CD8-positive, alpha-beta memory T cell (primary cell): ENCODE measurements at regions not wholly inside any gene's neighbourhood (a gene's known extent, or its start where the extent isn't known, plus 50 kb on each side); places are given as distances from the start of the nearest gene placed in this dataset.

Experiments
- CTCF ChIA-PET: fragments of 350-600 bp; sonication (Branson Sonifier 250); formaldehyde crosslinking; loops from one replicate; lab custom pipeline; 2021; ENCODE audit warnings: antibody characterized with exemption; lab: Charles Lee
- POLR2A ChIA-PET: fragments of 350-600 bp; sonication (Branson Sonifier 250); formaldehyde crosslinking; loops from one replicate; lab custom pipeline; 2021; ENCODE audit warnings: antibody characterized with exemption; lab: Charles Lee
- DNase-seq, 5 donors: peaks; one replicate each; pipeline versions ENCODE4 v3.0.0 to v3.0.0-alpha.2; 2020 to 2022; ENCODE audit warnings: mixed read lengths in 1 of 5
- H3K27ac ChIP-seq: one replicate; pipeline ENCODE4 v1.7.0; 2013; ENCODE audit warnings: low read depth, mild to moderate bottlenecking, low read length, moderate library complexity
- H3K27me3 ChIP-seq: 2 replicates; pipeline ENCODE4 v1.7.0; 2013; ENCODE audit warnings: low read length, mild to moderate bottlenecking; ENCODE audit not compliant: insufficient read depth, poor library complexity, severe bottlenecking
- H3K36me3 ChIP-seq: 2 replicates; pipeline ENCODE4 v1.7.0; 2013; ENCODE audit warnings: mild to moderate bottlenecking, low read length, moderate library complexity; ENCODE audit not compliant: insufficient read depth
- H3K4me1 ChIP-seq: 2 replicates; pipeline ENCODE4 v1.7.0; 2013; ENCODE audit warnings: mild to moderate bottlenecking, low read length, moderate library complexity; ENCODE audit not compliant: insufficient read depth
- H3K4me3 ChIP-seq: 2 replicates; pipeline ENCODE4 v1.7.0; 2013; ENCODE audit warnings: mild to moderate bottlenecking, low read length
- H3K9me3 ChIP-seq: 2 replicates; pipeline ENCODE4 v1.7.0; 2013; ENCODE audit warnings: mild to moderate bottlenecking, low read length
- H3K27ac Mint-ChIP-seq, 8 donors: one replicate each; pipeline ENCODE4 v1.8.0; 2020 to 2021; ENCODE audit warnings: mixed read lengths in 8 of 8, mild to moderate bottlenecking in 6 of 8, inconsistent platforms in 3 of 8, moderate library complexity in 3 of 8
- H3K27me3 Mint-ChIP-seq, 2 donors: one replicate each; pipeline ENCODE4 v1.8.0; 2020 to 2021; ENCODE audit warnings: mixed read lengths in 2 of 2, mild to moderate bottlenecking in 1 of 2, moderate library complexity in 1 of 2
- H3K36me3 Mint-ChIP-seq, 3 donors: one replicate each; pipeline ENCODE4 v1.8.0; 2020 to 2021; ENCODE audit warnings: mixed read lengths in 3 of 3, inconsistent platforms in 1 of 3, mild to moderate bottlenecking in 1 of 3
- H3K4me1 Mint-ChIP-seq, 3 donors: one replicate each; pipeline ENCODE4 v1.8.0; 2020 to 2021; ENCODE audit warnings: mixed read lengths in 3 of 3, inconsistent platforms in 1 of 3, mild to moderate bottlenecking in 1 of 3
- H3K4me3 Mint-ChIP-seq, 7 donors: one replicate each; pipeline ENCODE4 v1.8.0; 2020 to 2021; ENCODE audit warnings: mixed read lengths in 7 of 7, mild to moderate bottlenecking in 6 of 7, moderate library complexity in 4 of 7, inconsistent platforms in 2 of 7
- H3K9me3 Mint-ChIP-seq, 5 donors: one replicate each; pipeline ENCODE4 v1.8.0; 2020 to 2022; ENCODE audit warnings: mixed read lengths in 5 of 5, mild to moderate bottlenecking in 3 of 5, moderate library complexity in 2 of 5, inconsistent platforms in 1 of 5

- DNase-seq = peak; percentile 48 to 74 (median 56)
- Mint-ChIP-seq H3K36me3 (no peaks in the 10 kb centered on the region), H3K27ac (peak overlapping the region in 1 of 8 donors; percentile 17), H3K4me3 (peak overlapping the region; percentile 57 to 92 (median 75)), H3K27me3 (peaks cover 26 to 28% of the 10 kb centered on the region in 2 donors), H3K4me1 (peaks cover 6 to 12% (median 11%) of the 10 kb centered on the region in 3 donors), H3K9me3 (peaks cover 0 to 2% (median 0%) of the 10 kb centered on the region in 5 donors)
- ChIA-PET POLR2A (interaction anchor here (0.6 kb wide), 1 partner anchor 81 kb away, joined by 5 read pairs; no protein-coding TSS in a partner anchor), CTCF (interaction anchor here (0.6 to 1.5 kb wide), 15 partner anchors 9 to 1416 kb away, joined by 3 to 9 read pairs (median 3); no protein-coding TSS in a partner anchor)
- H3K36me3 ChIP-seq = no peaks in the 10 kb centered on the region
- H3K4me3 ChIP-seq = peak overlapping the region; percentile 44
- H3K27me3 ChIP-seq = peaks cover 5% of the 10 kb centered on the region
- H3K27ac ChIP-seq = no peak overlapping the region
- no peaks in the 10 kb centered on the region for H3K4me1 ChIP-seq
- H3K9me3 ChIP-seq = no peaks in the 10 kb centered on the region
These were observed 59.2 kb upstream of the FAM174B start for GRCh38 chr15:92714477-92715401.

- H3K4me1 ChIP-seq = no peaks in the 10 kb centered on the region
- Mint-ChIP-seq H3K9me3 (peaks cover 0 to 8% (median 0%) of the 10 kb centered on the region in 5 donors), H3K27ac (no peak overlapping the region), H3K27me3 (peaks cover 34 to 36% of the 10 kb centered on the region in 2 donors), H3K4me1 (peaks cover 6 to 12% (median 11%) of the 10 kb centered on the region in 3 donors), H3K4me3 (no peak overlapping the region), H3K36me3 (peaks cover 0 to 7% (median 0%) of the 10 kb centered on the region in 3 donors)
- ChIA-PET CTCF (interaction anchor here (0.9 to 1.5 kb wide), 3 partner anchors 18 to 633 kb away, joined by 3 read pairs; no protein-coding TSS in a partner anchor), POLR2A (no interaction called here)
- peaks cover 5% of the 10 kb centered on the region for H3K27me3 ChIP-seq
- H3K9me3 ChIP-seq = no peaks in the 10 kb centered on the region
- H3K4me3 ChIP-seq = no peak overlapping the region
- DNase-seq = no peak
- no peak overlapping the region for H3K27ac ChIP-seq
- H3K36me3 ChIP-seq = no peaks in the 10 kb centered on the region
These were observed 60.2 kb upstream of the FAM174B start for GRCh38 chr15:92715758-92716157.

- Mint-ChIP-seq H3K4me3 (no peak overlapping the region), H3K27me3 (peaks cover 36 to 37% of the 10 kb centered on the region in 2 donors), H3K9me3 (peaks cover 0 to 8% (median 0%) of the 10 kb centered on the region in 5 donors), H3K4me1 (peaks cover 8 to 12% (median 12%) of the 10 kb centered on the region in 3 donors), H3K36me3 (peaks cover 0 to 17% (median 0%) of the 10 kb centered on the region in 3 donors), H3K27ac (no peak overlapping the region)
- ChIA-PET CTCF (interaction anchor here (0.6 kb wide), 1 partner anchor 621 kb away, joined by 3 read pairs; no protein-coding TSS in a partner anchor), POLR2A (no interaction called here)
- H3K4me3 ChIP-seq = no peak overlapping the region
- H3K27ac ChIP-seq = no peak overlapping the region
- H3K4me1 ChIP-seq = peaks cover 2% of the 10 kb centered on the region
- H3K9me3 ChIP-seq = no peaks in the 10 kb centered on the region
- DNase-seq = no peak
- H3K36me3 ChIP-seq = no peaks in the 10 kb centered on the region
- H3K27me3 ChIP-seq = peaks cover 4% of the 10 kb centered on the region
These were observed 63.4 kb upstream of the FAM174B start for GRCh38 chr15:92719021-92719420.

- peaks cover 6 to 7% (median 7%) of the 10 kb centered on the region in 3 donors for H3K4me1 Mint-ChIP-seq
- H3K4me3 Mint-ChIP-seq = no peak overlapping the region
These were observed 68.6 kb upstream of the FAM174B start for GRCh38 chr15:92724144-92724543.

GRCh38 chr15:92725171-92725570, 69.6 kb upstream of the FAM174B start:
- DNase-seq = no peak
- H3K4me1 Mint-ChIP-seq = peaks cover 6 to 7% (median 7%) of the 10 kb centered on the region in 3 donors
- ChIA-PET CTCF (interaction anchor here (1.0 kb wide), 1 partner anchor 10 kb away, joined by 3 read pairs; no protein-coding TSS in a partner anchor), POLR2A (no interaction called here)
- H3K9me3 Mint-ChIP-seq = peaks cover 0 to 5% (median 0%) of the 10 kb centered on the region in 5 donors
- no peak overlapping the region for H3K4me3 Mint-ChIP-seq
- no peaks in the 10 kb centered on the region for H3K36me3 ChIP-seq
- H3K27ac Mint-ChIP-seq = no peak overlapping the region
- peaks cover 8 to 14% of the 10 kb centered on the region in 2 donors for H3K27me3 Mint-ChIP-seq
- H3K9me3 ChIP-seq = no peaks in the 10 kb centered on the region
- H3K4me1 ChIP-seq = peaks cover 4% of the 10 kb centered on the region
- H3K4me3 ChIP-seq = no peak overlapping the region
- no peaks in the 10 kb centered on the region for H3K27me3 ChIP-seq
- H3K27ac ChIP-seq = no peak overlapping the region
- H3K36me3 Mint-ChIP-seq = peaks cover 0 to 15% (median 2%) of the 10 kb centered on the region in 3 donors

More at GRCh38 chr15:92724144-92724543, 68.6 kb upstream of the FAM174B start:
- peak overlapping the region in 1 of 8 donors; percentile 5 for H3K27ac Mint-ChIP-seq
- ChIA-PET CTCF (interaction anchor here (1.3 kb wide), 1 partner anchor 9 kb away, joined by 9 read pairs; no protein-coding TSS in a partner anchor), POLR2A (no interaction called here)
- peaks cover 0 to 6% (median 0%) of the 10 kb centered on the region in 5 donors for H3K9me3 Mint-ChIP-seq
- H3K4me1 ChIP-seq = peaks cover 4% of the 10 kb centered on the region
- peak in 2 of 5 donors; percentile 34 to 55 for DNase-seq
- no peaks in the 10 kb centered on the region for H3K27me3 ChIP-seq
- no peaks in the 10 kb centered on the region for H3K36me3 ChIP-seq
- no peak overlapping the region for H3K27ac ChIP-seq
- no peaks in the 10 kb centered on the region for H3K9me3 ChIP-seq
- no peak overlapping the region for H3K4me3 ChIP-seq
- peaks cover 12 to 23% of the 10 kb centered on the region in 2 donors for H3K27me3 Mint-ChIP-seq
- peaks cover 0 to 17% (median 0%) of the 10 kb centered on the region in 3 donors for H3K36me3 Mint-ChIP-seq

GRCh38 chr15:92728266-92728665, 72.7 kb upstream of the FAM174B start:
- Histone ChIP-seq H3K36me3 (no peaks in the 10 kb centered on the region), H3K27me3 (no peaks in the 10 kb centered on the region), H3K27ac (no peak overlapping the region), H3K4me1 (peaks cover 4% of the 10 kb centered on the region), H3K4me3 (no peak overlapping the region), H3K9me3 (no peaks in the 10 kb centered on the region)
- CTCF ChIA-PET = no interaction called here
- peaks cover 0 to 4% (median 0%) of the 10 kb centered on the region in 3 donors for H3K36me3 Mint-ChIP-seq
- no peak overlapping the region for H3K4me3 Mint-ChIP-seq
- no peaks in the 10 kb centered on the region for H3K9me3 Mint-ChIP-seq
- H3K27me3 Mint-ChIP-seq = peaks cover 2 to 6% of the 10 kb centered on the region in 2 donors
- no peak for DNase-seq
- H3K4me1 Mint-ChIP-seq = peaks cover 6 to 10% (median 9%) of the 10 kb centered on the region in 3 donors
- no peak overlapping the region for H3K27ac Mint-ChIP-seq
- POLR2A ChIA-PET = no interaction called here

- DNase-seq = no peak
- ChIA-PET CTCF (interaction anchor here (0.8 to 1.0 kb wide), 2 partner anchors 18 to 297 kb away, joined by 3 read pairs; no protein-coding TSS in a partner anchor), POLR2A (no interaction called here)
- Histone ChIP-seq H3K27me3 (no peaks in the 10 kb centered on the region), H3K4me1 (peaks cover 8% of the 10 kb centered on the region), H3K36me3 (no peaks in the 10 kb centered on the region), H3K4me3 (peak overlapping the region; percentile 41), H3K9me3 (no peaks in the 10 kb centered on the region), H3K27ac (no peak overlapping the region)
- Mint-ChIP-seq H3K27me3 (peaks cover 9 to 10% of the 10 kb centered on the region in 2 donors), H3K36me3 (peaks cover 0 to 4% (median 0%) of the 10 kb centered on the region in 3 donors), H3K9me3 (no peaks in the 10 kb centered on the region), H3K4me3 (peak overlapping the region; percentile 73 to 92 (median 82)), H3K27ac (peak overlapping the region in 6 of 8 donors; percentile 23 to 91 (median 40)), H3K4me1 (peaks cover 5 to 12% (median 8%) of the 10 kb centered on the region in 3 donors)
These were observed 77.7 kb upstream of the FAM174B start for GRCh38 chr15:92733090-92733933.
